Astrocyte (in vitro differentiated cells and primary cell): ENCODE measurements at regions not wholly inside any gene's neighbourhood (a gene's known extent, or its start where the extent isn't known, plus 50 kb on each side); places are given as distances from the start of the nearest gene placed in this dataset.

Source experiments
- CTCF ChIP-seq: IDR thresholded peaks from 2 replicates; pipeline ENCODE4 v1.5.1; 2011; ENCODE audit warnings: low read depth, mild to moderate bottlenecking, inconsistent platforms, low read length, moderate library complexity; ENCODE audit not compliant: insufficient read depth
- EZH2 ChIP-seq: IDR thresholded peaks from 2 replicates; pipeline ENCODE4 v1.6.1; 2012; ENCODE audit warnings: mild to moderate bottlenecking, low read length, inconsistent platforms; ENCODE audit not compliant: insufficient read depth

DNA sequence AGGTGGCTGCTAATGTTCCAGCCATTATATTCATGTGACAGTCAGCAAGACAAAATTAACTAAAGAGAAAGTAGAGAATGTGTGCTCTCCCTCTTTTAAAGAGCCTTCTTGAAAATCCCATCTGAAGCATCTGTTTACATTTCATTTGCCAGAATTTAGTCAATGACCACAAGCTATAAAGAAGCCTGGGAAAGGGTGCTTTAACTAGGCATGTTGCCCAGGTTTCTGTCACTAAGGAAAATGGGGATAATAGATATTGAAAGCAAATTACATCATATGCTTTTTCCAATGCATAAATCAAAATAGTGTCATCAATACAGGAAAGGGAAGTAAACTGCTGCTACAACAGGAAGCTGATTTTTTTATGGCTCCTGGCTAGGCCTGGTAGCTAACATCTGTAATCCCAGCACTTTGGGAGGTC lies 67.7 kb downstream of the ELAPOR2 start:
- TF ChIP-seq CTCF (no peak), EZH2 (no peak)
